Thyroid gland (tissue), 4 donors: ENCODE measurements at regions not wholly inside any gene's neighbourhood (a gene's known extent, or its start where the extent isn't known, plus 50 kb on each side); places are given as distances from the start of the nearest gene placed in this dataset.

Experiments
- CTCF ChIP-seq, 6 experiments: fragments of 200-600 bp in 3 of 6; fragments of 450-650 bp in 3 of 6; sonication (generic) in 3 of 6; IDR thresholded peaks; one replicate each; pipeline ENCODE4 v1.5.1; 2016 to 2019; ENCODE audit warnings: antibody characterized with exemption in 6 of 6, mild to moderate bottlenecking in 2 of 6, inconsistent platforms in 1 of 6, moderate library complexity in 1 of 6
- POLR2A ChIP-seq, 2 donors: fragments of 450-650 bp; IDR thresholded peaks; one replicate each; pipeline ENCODE4 v1.6.1; 2017; ENCODE audit warnings: antibody characterized with exemption in 2 of 2, mild to moderate bottlenecking in 2 of 2, moderate library complexity in 1 of 2

- no peak for TF ChIP-seq CTCF (IDR thresholded peaks at IDR 0.05)
- TF ChIP-seq POLR2A (IDR thresholded peaks at IDR 0.05), result no peak
These were observed 306.6 kb downstream of the ACTL7B start for GRCh38 chr9:108549184-108549583.
